Hepatocyte (in vitro differentiated cells): ENCODE measurements at regions not wholly inside any gene's neighbourhood (a gene's known extent, or its start where the extent isn't known, plus 50 kb on each side); places are given as distances from the start of the nearest gene placed in this dataset.

ENCODE experiments used
- CTCF ChIP-seq: fragments of 200-600 bp; sonication (generic); IDR thresholded peaks from 2 replicates; pipeline ENCODE4 v1.5.1; 2016; ENCODE audit warnings: antibody characterized with exemption, mild to moderate bottlenecking; ENCODE audit not compliant: poor library complexity
- EZH2 ChIP-seq: fragments of 200-600 bp; sonication (generic); IDR thresholded peaks from 2 replicates; pipeline ENCODE4 v1.6.1; 2016; ENCODE audit warnings: antibody characterized with exemption, mild to moderate bottlenecking, borderline replicate concordance
- EZH2phosphoT487 ChIP-seq: fragments of 200-600 bp; sonication (generic); IDR thresholded peaks from one replicate; pipeline ENCODE4 v1.6.1; 2018; ENCODE audit warnings: antibody characterized with exemption, mild to moderate bottlenecking, low read depth, moderate library complexity; ENCODE audit not compliant: unreplicated experiment, severe bottlenecking

GRCh38 chr9:13017260-13017659, 242.4 kb downstream of the LURAP1L start:
- TF ChIP-seq EZH2 (no peak), CTCF (no peak), EZH2phosphoT487 (no peak)
